HG03103 (cell line): ENCODE measurements at regions not wholly inside any gene's neighbourhood (a gene's known extent, or its start where the extent isn't known, plus 50 kb on each side); places are given as distances from the start of the nearest gene placed in this dataset.
A peak's percentile ranks its signal among the peaks of the same experiment; 100 is the strongest.
"Not testable (repeated sequence)": the region's sequence is repeated elsewhere in the genome, so short reads cannot be mapped to it uniquely, and the experiment has no call there.

Source experiments
- ATAC-seq: cut with Tn5 transposase; IDR thresholded peaks from one replicate; pipeline ENCODE4 v1.9.1; 2021; ENCODE audit warnings: low read depth; ENCODE audit not compliant: unreplicated experiment

DNA sequence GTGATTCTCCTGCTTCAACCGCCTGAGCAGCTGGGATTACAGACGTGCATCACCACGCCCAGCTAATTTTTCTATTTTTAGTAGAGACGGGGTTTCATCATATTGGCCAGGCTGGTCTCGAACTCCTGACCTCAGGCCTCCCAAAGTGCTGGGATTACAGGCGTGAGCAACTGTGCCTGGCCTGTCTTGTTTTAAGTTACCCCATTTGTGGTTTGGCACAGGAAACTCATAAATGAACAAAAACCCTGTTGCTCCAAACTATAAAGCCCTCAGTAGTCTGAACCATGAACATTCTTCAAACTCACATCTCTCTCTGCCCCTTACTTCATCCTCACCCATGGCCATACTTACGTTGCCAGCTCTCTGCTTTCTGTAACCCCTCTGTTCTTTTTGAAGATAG, 61.7 kb downstream of the RHOU start:
- ATAC-seq = not testable (repeated sequence)

GRCh38 chr1:228798035-228798434, 62.8 kb downstream of the RHOU start:
- ATAC-seq = no peak

GRCh38 chr1:228798548-228798947, 63.3 kb downstream of the RHOU start:
- no peak for ATAC-seq

DNA sequence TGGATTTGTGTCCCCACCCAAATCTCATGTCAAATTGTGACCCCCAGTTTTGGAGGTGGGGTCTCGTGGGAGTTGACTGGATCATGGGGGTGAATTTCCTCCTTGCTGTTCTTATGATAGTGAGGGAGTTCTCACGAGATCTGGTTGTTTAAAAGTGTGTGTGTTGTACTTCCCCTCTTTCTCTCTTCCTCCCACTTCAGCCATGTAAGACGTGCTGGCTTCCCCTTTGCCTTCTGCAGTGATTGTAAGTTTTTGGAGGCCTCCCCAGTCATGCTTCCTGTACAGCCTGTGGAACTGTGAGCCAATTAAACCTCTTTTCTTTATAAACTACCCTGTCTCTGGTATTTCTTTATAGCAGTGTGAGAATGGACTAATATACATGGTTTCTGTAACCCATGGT, 64.6 kb downstream of the RHOU start:
- no peak for ATAC-seq

- ATAC-seq = no peak
Measured at GRCh38 chr1:228801068-228801467, 65.8 kb downstream of the RHOU start.

- ATAC-seq = no peak
Measured at GRCh38 chr1:228802386-228803220, 67.3 kb downstream of the RHOU start.

DNA sequence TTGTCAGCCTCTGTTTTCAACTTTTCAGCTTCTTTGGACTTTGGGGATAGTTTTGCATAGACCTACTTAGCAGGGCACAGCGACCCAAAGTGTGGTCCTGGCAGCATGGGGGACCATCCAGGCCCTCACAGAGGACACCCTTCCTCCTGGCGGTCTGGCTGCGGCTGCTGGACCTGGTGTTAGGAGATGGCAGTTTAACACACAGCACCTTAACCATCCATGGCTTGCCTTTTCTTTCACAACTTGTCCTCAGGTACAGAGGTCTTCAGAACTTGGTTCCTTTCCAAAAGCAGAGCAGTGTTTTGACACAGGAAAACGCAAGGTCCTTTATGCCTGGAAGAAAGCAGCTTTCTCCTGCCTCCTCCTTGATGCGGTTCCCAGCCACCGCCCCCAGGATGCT, 68.1 kb downstream of the RHOU start:
- ATAC-seq = no peak

DNA sequence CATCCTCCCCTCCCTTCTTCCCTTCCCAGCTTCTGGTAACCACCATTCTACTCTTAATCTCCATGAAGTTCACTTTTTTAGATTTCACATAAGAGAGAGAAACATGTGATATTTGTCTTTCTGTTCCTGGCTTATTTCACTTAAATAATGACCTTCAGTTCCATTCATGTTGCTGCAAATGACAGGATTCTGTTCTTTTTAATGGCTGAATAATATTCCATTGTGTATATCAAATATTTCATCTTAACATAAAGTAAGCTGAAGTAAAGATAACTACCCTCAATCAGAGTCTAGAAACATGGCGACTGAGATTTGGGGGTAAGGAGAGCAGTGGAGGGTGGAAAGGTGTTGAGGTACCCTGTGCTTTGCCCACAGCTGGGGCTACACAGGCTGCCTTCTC, 68.9 kb downstream of the RHOU start:
- no peak for ATAC-seq

DNA sequence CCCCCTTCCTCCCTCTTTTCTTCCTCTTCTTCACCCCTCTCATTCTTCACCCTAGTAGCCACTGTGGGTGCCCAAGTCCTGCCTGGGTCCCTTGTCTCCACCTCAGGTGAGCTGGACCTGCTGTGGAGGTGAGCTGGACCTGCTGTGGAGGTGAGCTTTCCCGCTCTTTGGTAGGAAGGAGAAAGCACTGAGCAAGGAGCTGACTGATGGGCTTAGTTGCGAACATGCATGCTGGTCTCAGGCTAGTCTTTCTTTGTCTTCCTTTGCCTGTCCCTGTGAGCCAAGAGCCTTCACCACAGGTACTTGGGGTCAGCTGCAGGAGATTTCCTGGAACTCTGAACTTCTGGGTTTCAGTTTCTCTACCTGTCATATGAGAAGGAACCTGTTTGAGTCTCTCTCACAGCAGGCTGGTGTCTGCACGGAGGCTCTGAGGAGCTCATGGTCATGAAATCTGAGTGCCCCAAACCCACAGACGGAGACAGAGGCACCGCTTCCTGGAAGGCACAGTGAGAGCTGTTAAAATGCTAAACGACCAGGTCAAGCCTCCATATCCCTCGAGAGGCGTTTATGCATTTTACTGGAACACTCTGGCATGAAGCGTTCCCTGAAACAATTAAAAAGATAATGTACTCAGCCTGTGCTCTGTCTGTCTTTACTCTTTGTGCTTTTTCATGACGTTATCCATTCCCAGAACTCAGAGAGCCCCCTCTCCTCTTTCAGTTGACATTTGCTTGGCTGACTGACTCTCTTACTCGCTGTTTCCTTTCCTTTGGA, 69.5 kb downstream of the RHOU start:
- no peak for ATAC-seq

- no peak for ATAC-seq
Measured at GRCh38 chr1:228807904-228808605, 72.8 kb downstream of the RHOU start.

DNA sequence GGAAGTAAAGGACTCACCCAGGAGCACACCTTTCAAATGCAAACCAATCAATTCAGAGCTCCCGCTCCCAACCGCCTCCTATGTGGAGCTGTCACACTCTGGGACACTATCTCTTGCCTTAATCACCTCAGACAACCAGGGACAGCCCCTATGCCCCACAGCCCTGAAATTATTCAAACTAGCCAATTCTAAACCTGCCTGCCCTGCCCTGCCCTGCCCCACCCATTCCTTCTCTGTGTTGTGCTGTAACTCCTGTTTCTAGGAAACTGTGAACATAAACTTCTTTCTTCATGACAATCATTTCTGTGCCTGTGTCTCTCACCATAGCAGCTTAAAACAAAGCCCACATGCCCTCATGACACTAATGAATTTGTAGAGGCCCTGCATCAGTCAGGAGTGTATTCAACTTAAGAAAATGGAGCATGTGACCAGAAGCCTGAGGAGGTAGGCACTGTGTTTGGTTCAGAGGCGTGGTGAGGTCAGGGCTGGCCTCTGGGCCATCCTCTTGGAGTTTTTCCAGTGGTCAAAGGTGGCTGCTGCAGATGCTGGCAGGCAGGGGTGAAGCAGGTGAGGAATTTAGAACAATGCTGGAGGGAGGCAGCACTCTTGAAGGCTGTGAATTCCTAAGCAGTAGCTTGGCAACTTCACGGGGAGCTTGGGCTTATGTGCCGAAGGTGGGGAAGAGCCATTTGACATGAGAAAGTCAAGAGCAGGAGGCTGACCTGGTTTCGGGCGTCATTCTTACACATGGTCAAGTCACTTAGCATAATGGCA, 74.5 kb downstream of the RHOU start:
- no peak for ATAC-seq

DNA sequence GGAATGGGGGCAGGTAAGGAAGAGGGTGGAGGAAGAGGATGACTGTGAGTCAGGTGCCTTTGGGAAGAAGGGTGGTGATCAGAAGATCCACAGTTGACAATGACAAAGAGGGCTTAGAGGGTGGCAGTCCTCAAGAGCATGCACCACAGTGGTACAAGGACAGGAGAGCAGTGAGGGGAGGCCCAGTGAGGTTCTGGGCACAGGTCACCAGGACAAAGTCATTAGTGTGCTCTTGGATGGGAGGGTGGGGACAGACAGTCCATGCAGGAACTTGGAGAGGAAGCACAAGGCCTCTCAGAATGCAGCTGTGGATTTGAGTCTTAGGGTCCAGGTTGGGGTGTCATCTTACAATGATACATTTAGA, 75.1 kb downstream of the RHOU start:
- no peak for ATAC-seq

GRCh38 chr1:228810878-228811711, 75.8 kb downstream of the RHOU start:
- peak; percentile 44 for ATAC-seq

DNA sequence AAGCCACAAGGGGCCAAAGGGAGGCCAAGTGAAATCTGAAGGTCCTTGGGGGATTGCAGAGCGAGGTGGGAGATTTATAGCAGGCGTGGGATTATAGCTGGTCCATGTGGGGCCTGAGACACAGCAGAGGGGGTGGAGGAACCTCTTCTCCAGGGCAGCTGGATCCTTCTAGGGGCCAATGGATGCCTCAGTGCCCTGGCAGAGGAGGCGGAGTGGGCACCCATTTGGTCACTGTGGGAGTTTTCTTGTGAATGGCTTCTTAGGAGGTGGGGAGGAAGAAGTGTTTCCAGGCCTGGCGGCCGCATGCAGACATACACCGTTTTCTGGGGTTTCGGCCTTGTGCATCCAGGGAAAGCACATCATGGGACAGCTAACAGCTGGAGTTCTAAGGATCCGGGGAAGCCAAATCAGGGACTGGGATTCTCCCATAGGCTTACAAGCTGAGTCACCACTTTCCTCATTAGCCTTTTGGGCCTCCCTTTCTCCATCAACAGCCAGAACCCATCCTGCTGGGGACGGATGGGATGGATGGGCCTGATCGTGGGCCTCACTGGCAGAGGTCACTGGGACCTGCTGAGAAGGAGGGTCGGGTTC, 76.5 kb downstream of the RHOU start:
- ATAC-seq = no peak

GRCh38 chr1:228812961-228813360, 77.7 kb downstream of the RHOU start:
- no peak for ATAC-seq

GRCh38 chr1:228814176-228814575, 78.9 kb downstream of the RHOU start:
- no peak for ATAC-seq

GRCh38 chr1:228818296-228818695, 83.0 kb downstream of the RHOU start:
- no peak for ATAC-seq

- no peak for ATAC-seq
Measured at GRCh38 chr1:228818928-228819630, 83.8 kb downstream of the RHOU start.

GRCh38 chr1:228821252-228821651, 86.0 kb downstream of the RHOU start:
- ATAC-seq = no peak
